ENCODE measurements at regions not wholly inside any gene's neighbourhood (a gene's known extent, or its start where the extent isn't known, plus 50 kb on each side); places are given as distances from the start of the nearest gene placed in this dataset.

DNA sequence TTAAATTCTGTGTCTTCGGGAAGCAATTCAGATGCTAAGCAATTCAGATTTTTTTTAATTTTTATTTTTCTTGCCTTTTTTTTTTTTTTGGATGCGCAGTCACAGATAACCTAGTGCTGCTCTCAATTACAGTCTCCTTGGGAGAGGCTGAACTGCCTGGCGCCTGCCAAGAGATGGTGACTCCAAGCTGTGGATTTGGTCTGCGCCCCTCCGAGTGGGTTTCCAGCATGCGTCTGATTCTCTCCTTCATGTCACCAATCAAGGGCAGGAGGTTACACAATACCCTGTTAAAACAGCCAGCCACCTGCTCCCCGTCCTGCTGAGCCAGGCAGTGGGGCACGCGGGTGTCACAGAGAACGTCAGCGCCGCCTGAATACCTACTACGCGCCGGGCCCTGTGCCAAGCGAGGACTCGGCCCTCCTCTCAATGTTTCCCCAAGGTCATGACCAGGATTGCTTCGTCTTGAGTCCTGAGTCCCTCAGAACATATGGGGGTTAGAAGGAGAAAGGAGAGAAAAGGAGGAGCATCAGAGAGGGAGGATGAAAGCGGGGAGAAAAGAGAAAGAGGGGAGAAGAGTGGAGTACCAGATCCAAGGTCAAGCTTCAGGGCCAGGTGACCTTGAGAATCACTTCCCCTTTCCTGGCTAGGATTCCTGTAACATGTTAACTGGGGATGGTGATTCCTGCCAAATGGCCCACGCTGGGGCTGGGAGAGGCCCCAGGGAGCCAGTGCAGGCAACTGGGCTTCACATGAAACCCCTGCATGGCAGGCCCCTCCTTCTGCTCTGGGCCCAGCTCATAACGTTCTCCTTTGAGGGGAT, 213.6 kb downstream of the URI1 start:
- DNase-seq (ENCODE audit: extremely low spot score, unreplicated experiment), result no peak
- Mint-ChIP-seq H3K27ac (ENCODE audit: unreplicated experiment) (no peak overlapping the region), H3K27me3 (ENCODE audit: unreplicated experiment) (no peaks in the 10 kb centered on the region), H3K36me3 (ENCODE audit: unreplicated experiment) (no peaks in the 10 kb centered on the region), H3K9me3 (ENCODE audit: unreplicated experiment) (peaks cover 6% of the 10 kb centered on the region), H3K4me1 (ENCODE audit: unreplicated experiment) (no peaks in the 10 kb centered on the region), H3K4me3 (ENCODE audit: unreplicated experiment) (no peak overlapping the region)
- TF ChIP-seq, protein P1, sequence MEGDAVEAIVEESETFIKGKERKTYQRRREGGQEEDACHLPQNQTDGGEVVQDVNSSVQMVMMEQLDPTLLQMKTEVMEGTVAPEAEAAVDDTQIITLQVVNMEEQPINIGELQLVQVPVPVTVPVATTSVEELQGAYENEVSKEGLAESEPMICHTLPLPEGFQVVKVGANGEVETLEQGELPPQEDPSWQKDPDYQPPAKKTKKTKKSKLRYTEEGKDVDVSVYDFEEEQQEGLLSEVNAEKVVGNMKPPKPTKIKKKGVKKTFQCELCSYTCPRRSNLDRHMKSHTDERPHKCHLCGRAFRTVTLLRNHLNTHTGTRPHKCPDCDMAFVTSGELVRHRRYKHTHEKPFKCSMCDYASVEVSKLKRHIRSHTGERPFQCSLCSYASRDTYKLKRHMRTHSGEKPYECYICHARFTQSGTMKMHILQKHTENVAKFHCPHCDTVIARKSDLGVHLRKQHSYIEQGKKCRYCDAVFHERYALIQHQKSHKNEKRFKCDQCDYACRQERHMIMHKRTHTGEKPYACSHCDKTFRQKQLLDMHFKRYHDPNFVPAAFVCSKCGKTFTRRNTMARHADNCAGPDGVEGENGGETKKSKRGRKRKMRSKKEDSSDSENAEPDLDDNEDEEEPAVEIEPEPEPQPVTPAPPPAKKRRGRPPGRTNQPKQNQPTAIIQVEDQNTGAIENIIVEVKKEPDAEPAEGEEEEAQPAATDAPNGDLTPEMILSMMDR (IDR thresholded peaks at IDR 0.05), result no peak

DNA sequence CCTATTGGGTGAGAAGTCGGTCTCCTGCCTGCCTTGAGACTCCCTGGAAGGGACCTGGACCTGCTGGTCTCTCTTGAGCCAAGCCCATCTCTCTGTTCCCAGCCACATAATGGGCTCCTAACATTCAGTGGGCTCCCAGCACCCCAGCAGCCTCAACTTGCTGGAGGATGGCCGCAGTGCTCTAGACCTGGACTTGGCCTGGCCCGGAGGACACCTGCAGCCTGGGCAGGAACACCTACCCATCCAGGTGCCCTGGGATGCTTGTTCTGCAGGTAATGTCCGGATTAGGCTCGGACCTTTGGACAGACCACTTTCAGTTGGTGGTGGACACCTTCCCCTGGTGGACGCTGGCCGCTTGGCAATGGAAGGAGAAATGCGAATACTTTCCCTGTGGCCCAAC, 214.6 kb downstream of the URI1 start:
- Mint-ChIP-seq H3K4me3 (ENCODE audit: unreplicated experiment) (no peak overlapping the region), H3K27ac (ENCODE audit: unreplicated experiment) (no peak overlapping the region), H3K9me3 (ENCODE audit: unreplicated experiment) (peaks cover 6% of the 10 kb centered on the region), H3K27me3 (ENCODE audit: unreplicated experiment) (no peaks in the 10 kb centered on the region), H3K36me3 (ENCODE audit: unreplicated experiment) (no peaks in the 10 kb centered on the region), H3K4me1 (ENCODE audit: unreplicated experiment) (no peaks in the 10 kb centered on the region)
- TF ChIP-seq, protein P1 (IDR thresholded peaks at IDR 0.05), result no peak
- DNase-seq (ENCODE audit: extremely low spot score, unreplicated experiment), result no peak

DNA sequence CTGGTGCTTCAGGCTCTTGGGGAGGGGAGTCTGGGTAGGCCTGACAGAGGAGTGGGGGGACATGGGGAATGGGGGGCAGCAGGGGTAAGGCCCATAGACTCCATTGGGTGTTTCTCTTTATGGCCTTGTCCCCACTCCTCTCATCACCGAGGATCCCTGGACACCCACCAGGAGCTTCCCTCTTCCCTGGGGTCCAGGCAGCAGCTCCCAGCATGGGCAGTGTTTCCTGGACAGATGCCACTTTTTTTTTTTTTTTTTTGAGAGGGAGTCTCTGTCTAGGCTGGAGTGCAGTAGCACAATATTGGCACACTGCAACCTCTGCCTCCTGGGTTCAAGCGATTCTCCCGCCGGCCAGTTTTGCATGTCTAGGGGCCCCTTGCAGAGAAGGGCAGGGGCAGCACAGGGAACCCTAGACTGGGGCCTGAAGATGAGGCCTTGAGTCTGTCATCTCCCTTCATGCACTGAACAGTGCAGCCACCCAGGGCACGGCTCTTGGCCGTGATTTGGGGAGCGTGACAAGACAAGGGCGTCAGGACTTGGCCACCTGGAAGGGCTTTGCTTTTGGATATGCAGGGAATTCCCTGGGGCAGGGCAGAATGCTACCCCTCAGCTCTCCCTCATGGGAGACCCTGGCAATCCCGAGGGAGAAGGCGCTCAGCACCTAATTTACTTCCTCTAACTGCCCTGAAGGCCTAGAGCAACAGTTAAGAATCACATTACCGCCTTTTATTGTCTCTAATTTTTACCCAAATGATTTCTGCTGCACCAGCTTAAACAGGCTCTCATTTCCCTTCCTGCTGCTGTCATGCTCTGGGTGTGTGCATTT, 213.9 kb upstream of the ZNF536 start:
- no peaks in the 10 kb centered on the region for H3K36me3 Mint-ChIP-seq (ENCODE audit: unreplicated experiment)
- TF ChIP-seq, protein P1 (IDR thresholded peaks at IDR 0.05), result no peak
- peaks cover 6% of the 10 kb centered on the region for H3K9me3 Mint-ChIP-seq (ENCODE audit: unreplicated experiment)

DNA sequence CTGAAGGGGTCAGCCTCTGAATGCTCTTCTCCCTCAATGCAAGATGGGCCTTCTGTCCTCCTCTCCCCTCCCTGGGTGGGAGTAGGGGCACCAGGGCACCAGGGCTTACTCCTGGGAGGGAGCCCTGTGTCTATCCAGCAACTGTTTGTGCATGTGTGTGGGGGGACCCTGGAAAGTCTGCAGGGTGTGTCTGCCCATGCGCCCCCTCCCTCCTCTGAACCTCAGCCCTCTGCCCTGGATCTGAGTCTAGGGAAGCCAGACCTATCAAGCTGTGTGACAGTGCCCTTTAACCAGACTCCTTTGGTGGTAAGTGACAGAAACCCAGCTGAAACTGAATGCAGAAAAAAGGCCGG, 213.3 kb upstream of the ZNF536 start:
- TF ChIP-seq, protein P1 (IDR thresholded peaks at IDR 0.05), result no peak
- DNase-seq (ENCODE audit: extremely low spot score, unreplicated experiment), result peak; percentile 59
- Mint-ChIP-seq H3K27ac (ENCODE audit: unreplicated experiment) (no peak overlapping the region), H3K4me3 (ENCODE audit: unreplicated experiment) (no peak overlapping the region), H3K36me3 (ENCODE audit: unreplicated experiment) (no peaks in the 10 kb centered on the region), H3K27me3 (ENCODE audit: unreplicated experiment) (no peaks in the 10 kb centered on the region), H3K9me3 (ENCODE audit: unreplicated experiment) (peaks cover 7% of the 10 kb centered on the region), H3K4me1 (ENCODE audit: unreplicated experiment) (no peaks in the 10 kb centered on the region)

More for the DNA sequence above, 213.9 kb upstream of the ZNF536 start:
- no peak for DNase-seq (ENCODE audit: extremely low spot score, unreplicated experiment)
- Mint-ChIP-seq H3K4me3 (ENCODE audit: unreplicated experiment) (no peak overlapping the region), H3K27ac (ENCODE audit: unreplicated experiment) (no peak overlapping the region), H3K4me1 (ENCODE audit: unreplicated experiment) (no peaks in the 10 kb centered on the region), H3K27me3 (ENCODE audit: unreplicated experiment) (no peaks in the 10 kb centered on the region)

DNA sequence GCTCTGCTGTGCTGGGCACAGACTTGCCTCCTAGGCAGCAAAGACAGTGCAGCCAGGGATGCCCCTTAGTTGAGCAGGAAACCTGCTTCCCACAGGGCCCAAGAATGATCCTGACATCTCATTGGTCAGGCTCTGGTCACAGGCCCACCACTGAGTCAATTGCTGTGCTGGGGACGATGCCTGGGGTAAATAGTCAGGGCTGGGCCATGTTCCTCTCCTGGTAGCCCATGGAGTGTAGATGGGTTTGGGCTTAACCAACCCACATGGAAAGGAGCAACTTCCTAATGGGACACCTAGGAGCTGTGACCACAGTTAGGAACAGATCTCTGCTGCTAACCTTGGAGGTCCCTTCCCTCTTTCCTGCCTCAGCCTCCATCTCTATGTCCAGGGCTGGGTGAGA, 212.5 kb upstream of the ZNF536 start:
- H3K4me3 Mint-ChIP-seq (ENCODE audit: unreplicated experiment), result no peak overlapping the region
- DNase-seq (ENCODE audit: extremely low spot score, unreplicated experiment), result peak; percentile 72
- H3K36me3 Mint-ChIP-seq (ENCODE audit: unreplicated experiment), result no peaks in the 10 kb centered on the region
- peaks cover 14% of the 10 kb centered on the region for H3K9me3 Mint-ChIP-seq (ENCODE audit: unreplicated experiment)
- TF ChIP-seq, protein P1 (IDR thresholded peaks at IDR 0.05), result no peak
- no peak overlapping the region for H3K27ac Mint-ChIP-seq (ENCODE audit: unreplicated experiment)
- no peaks in the 10 kb centered on the region for H3K4me1 Mint-ChIP-seq (ENCODE audit: unreplicated experiment)
- H3K27me3 Mint-ChIP-seq (ENCODE audit: unreplicated experiment), result no peaks in the 10 kb centered on the region

Data from osteocyte (in vitro differentiated cells).